ENCODE measurements at regions not wholly inside any gene's neighbourhood (a gene's known extent, or its start where the extent isn't known, plus 50 kb on each side); places are given as distances from the start of the nearest gene placed in this dataset. TPM values are rescaled to one million over a fixed set of nuclear protein-coding genes. Genes with fewer than 3 reads are reported as not detected.

DNA sequence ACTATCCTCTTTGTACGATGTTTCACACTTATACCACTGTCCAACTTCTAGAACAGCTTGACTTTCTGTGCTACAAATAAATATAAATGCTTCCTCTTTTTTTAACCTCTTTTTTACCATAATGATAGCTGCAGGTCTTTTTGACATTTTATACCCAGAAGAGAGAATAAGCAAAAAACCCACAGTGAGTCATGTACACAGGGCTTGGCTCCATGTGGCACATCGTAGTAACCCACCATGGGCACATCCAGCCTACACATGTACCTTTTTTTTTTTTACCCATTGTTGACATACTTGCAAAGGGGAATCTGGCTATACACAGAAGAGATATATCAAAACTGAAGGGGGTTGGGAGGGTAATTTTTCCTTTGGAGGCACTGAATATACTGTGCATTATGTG lies 59.5 kb upstream of the RSPO3 start:
- CTCF ChIA-PET = no interaction called here
- no peak for DNase-seq (ENCODE audit: unreplicated experiment)
- POLR2A ChIA-PET = no interaction called here
- Mint-ChIP-seq H3K36me3 (ENCODE audit: insufficient read depth, unreplicated experiment) (no peaks in the 10 kb centered on the region), H3K27me3 (ENCODE audit: insufficient read depth, unreplicated experiment) (no peaks in the 10 kb centered on the region), H3K9me3 (ENCODE audit: unreplicated experiment) (peaks cover 13% of the 10 kb centered on the region), H3K27ac (ENCODE audit: low read depth, unreplicated experiment) (no peak overlapping the region), H3K4me3 (ENCODE audit: unreplicated experiment) (no peak overlapping the region), H3K4me1 (ENCODE audit: insufficient read depth, unreplicated experiment) (no peaks in the 10 kb centered on the region)
- intact Hi-C loops (cut with micrococcal nuclease) = no loop called here
- TF ChIP-seq, protein P1, sequence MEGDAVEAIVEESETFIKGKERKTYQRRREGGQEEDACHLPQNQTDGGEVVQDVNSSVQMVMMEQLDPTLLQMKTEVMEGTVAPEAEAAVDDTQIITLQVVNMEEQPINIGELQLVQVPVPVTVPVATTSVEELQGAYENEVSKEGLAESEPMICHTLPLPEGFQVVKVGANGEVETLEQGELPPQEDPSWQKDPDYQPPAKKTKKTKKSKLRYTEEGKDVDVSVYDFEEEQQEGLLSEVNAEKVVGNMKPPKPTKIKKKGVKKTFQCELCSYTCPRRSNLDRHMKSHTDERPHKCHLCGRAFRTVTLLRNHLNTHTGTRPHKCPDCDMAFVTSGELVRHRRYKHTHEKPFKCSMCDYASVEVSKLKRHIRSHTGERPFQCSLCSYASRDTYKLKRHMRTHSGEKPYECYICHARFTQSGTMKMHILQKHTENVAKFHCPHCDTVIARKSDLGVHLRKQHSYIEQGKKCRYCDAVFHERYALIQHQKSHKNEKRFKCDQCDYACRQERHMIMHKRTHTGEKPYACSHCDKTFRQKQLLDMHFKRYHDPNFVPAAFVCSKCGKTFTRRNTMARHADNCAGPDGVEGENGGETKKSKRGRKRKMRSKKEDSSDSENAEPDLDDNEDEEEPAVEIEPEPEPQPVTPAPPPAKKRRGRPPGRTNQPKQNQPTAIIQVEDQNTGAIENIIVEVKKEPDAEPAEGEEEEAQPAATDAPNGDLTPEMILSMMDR (IDR thresholded peaks at IDR 0.05; ENCODE audit: unreplicated experiment) = no peak
- no TSS peak for BruUV-seq (replicated peaks)

Small RNA genes in the stretch of these regions (microRNA-seq; reads per million reads assigned to microRNA genes)
- not detected for gene MIR588

Data from MCF 10A (cell line).